D721Med (cell line): ENCODE measurements at regions not wholly inside any gene's neighbourhood (a gene's known extent, or its start where the extent isn't known, plus 50 kb on each side); places are given as distances from the start of the nearest gene placed in this dataset.

Source experiments
- DNase-seq: peaks from one replicate; pipeline ENCODE4 v3.0.0; 2011; ENCODE audit warnings: low spot score; ENCODE audit not compliant: insufficient read length
- FAIRE-seq: peaks from 2 replicates; lab custom pipeline; 2011; peaks lifted over from hg19 to GRCh38; lab: Jason Lieb, UNC
- CTCF ChIP-seq: IDR thresholded peaks from 2 replicates; pipeline ENCODE4 v1.5.1; 2012; ENCODE audit warnings: mild to moderate bottlenecking, control low read depth; ENCODE audit not compliant: insufficient read depth; ENCODE audit errors: missing control alignments

- DNase-seq = no peak
- TF ChIP-seq CTCF = no peak
- no peak for FAIRE-seq
Measured at GRCh38 chr9:85268131-85268530, 473.6 kb downstream of the AGTPBP1 start.

GRCh38 chr9:85264695-85265094 lies 477.1 kb downstream of the AGTPBP1 start:
- no peak for DNase-seq
- no peak for FAIRE-seq

GRCh38 chr9:85263288-85263687 lies 478.5 kb downstream of the AGTPBP1 start:
- FAIRE-seq (no peak), DNase-seq (no peak)
- TF ChIP-seq CTCF = no peak

More at GRCh38 chr9:85264695-85265094, 477.1 kb downstream of the AGTPBP1 start:
- TF ChIP-seq CTCF = no peak

GRCh38 chr9:85262333-85262732 lies 479.4 kb downstream of the AGTPBP1 start:
- no peak for FAIRE-seq
- no peak for DNase-seq
- no peak for TF ChIP-seq CTCF

- no peak for DNase-seq
- no peak for TF ChIP-seq CTCF
- no peak for FAIRE-seq
Measured at GRCh38 chr9:85260275-85260845, 481.4 kb downstream of the AGTPBP1 start.

- DNase-seq (no peak), FAIRE-seq (no peak)
- peak; percentile 47 for TF ChIP-seq CTCF
Measured at GRCh38 chr9:85258823-85259370, 482.9 kb downstream of the AGTPBP1 start.

- no peak for TF ChIP-seq CTCF
- FAIRE-seq = no peak
- DNase-seq = no peak
Measured at GRCh38 chr9:85258236-85258635, 483.5 kb downstream of the AGTPBP1 start.
